ENCODE measurements at regions not wholly inside any gene's neighbourhood (a gene's known extent, or its start where the extent isn't known, plus 50 kb on each side); places are given as distances from the start of the nearest gene placed in this dataset.

DNA sequence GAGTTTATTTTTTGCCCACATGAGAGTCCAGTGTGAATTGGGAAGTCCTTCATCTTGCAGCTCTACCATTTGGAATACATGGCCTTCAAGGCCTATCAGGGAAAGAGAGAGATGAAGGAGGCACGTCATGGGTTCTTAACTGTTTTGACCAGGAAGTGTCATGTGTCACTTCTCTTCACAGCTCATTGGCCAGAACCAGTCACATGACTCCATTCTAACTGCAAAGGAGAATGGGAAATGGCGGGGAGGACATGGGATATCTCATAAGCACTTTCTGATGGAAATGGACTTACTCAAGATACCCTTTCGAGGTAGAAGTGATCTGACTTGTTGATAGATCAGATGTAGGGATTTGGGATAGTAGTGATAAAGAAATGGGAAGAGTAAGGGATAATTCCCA, 57.9 kb upstream of the CES5A start:
- H3K27ac ChIP-seq = no peak overlapping the region
- H3K4me1 ChIP-seq = no peaks in the 10 kb centered on the region
- no peak for ATAC-seq (ENCODE audit: low FRiP score in 2 of 2)
- TF ChIP-seq POLR2AphosphoS5 (IDR thresholded peaks at IDR 0.05) = no peak
- no peak for TF ChIP-seq POLR2A (IDR thresholded peaks at IDR 0.05)
- TF ChIP-seq, protein P1, sequence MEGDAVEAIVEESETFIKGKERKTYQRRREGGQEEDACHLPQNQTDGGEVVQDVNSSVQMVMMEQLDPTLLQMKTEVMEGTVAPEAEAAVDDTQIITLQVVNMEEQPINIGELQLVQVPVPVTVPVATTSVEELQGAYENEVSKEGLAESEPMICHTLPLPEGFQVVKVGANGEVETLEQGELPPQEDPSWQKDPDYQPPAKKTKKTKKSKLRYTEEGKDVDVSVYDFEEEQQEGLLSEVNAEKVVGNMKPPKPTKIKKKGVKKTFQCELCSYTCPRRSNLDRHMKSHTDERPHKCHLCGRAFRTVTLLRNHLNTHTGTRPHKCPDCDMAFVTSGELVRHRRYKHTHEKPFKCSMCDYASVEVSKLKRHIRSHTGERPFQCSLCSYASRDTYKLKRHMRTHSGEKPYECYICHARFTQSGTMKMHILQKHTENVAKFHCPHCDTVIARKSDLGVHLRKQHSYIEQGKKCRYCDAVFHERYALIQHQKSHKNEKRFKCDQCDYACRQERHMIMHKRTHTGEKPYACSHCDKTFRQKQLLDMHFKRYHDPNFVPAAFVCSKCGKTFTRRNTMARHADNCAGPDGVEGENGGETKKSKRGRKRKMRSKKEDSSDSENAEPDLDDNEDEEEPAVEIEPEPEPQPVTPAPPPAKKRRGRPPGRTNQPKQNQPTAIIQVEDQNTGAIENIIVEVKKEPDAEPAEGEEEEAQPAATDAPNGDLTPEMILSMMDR (IDR thresholded peaks at IDR 0.05) = no peak
- TF ChIP-seq EP300 (IDR thresholded peaks at IDR 0.05) = no peak
- H3K27me3 ChIP-seq = no peaks in the 10 kb centered on the region
- no peaks in the 10 kb centered on the region for H3K9me3 ChIP-seq
- no peaks in the 10 kb centered on the region for H3K36me3 ChIP-seq
- no peak overlapping the region for H3K4me3 ChIP-seq
- no peak for DNase-seq
- 77 to 82% methylated on average over 3 of the region's 3 CpGs for WGBS, 2 donors

DNA sequence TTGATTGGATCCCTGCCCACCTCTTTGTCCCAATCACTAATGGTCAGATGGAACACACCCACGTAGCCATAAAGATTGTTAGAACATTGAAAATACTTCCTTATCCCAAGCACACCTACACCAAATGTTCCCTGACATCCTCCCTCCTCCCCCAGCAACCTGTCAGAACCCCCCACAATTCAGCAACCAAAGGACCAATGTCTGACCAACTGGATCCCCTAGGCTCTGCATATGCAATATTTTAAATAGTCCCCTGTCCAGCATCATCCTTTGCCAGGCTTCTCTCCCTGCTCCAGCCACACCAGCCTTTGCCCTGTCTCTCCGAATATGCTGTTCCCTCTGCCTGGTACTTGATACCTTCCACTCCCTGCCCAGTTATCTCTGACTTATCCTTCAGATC, 54.9 kb upstream of the CES5A start:
- no peaks in the 10 kb centered on the region for H3K27me3 ChIP-seq
- H3K4me3 ChIP-seq = no peak overlapping the region
- no peaks in the 10 kb centered on the region for H3K4me1 ChIP-seq
- no peaks in the 10 kb centered on the region for H3K9me3 ChIP-seq
- DNase-seq (no peak), ATAC-seq (ENCODE audit: low FRiP score in 2 of 2) (no peak)
- H3K36me3 ChIP-seq = no peaks in the 10 kb centered on the region
- H3K27ac ChIP-seq = no peak overlapping the region
- TF ChIP-seq POLR2A (IDR thresholded peaks at IDR 0.05) (no peak), EP300 (IDR thresholded peaks at IDR 0.05) (no peak), POLR2AphosphoS5 (IDR thresholded peaks at IDR 0.05) (no peak)
- TF ChIP-seq, protein P1 (IDR thresholded peaks at IDR 0.05) = no peak
- WGBS, 2 donors = 66 to 86% methylated on average over 2 of the region's 2 CpGs

DNA sequence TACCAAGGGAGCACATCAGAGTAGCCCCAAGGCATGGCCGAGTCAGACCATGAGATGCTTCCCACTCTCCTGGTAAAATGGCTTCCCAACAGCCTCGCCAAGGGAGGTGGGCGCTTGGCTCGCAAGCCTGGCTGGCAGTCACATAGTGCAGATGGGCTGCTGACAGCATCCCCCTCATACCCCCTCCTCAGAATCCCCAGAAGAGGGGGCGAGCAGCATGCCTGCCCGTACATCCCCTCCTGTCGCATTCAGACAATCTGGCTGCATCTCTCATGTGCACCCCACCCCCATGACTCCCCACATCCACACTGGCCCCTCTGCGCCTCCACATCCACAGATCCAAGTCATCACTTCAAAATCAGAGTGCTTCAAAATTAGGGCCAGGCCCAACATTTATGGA, 54.0 kb upstream of the CES5A start:
- Histone ChIP-seq H3K27ac (no peak overlapping the region), H3K36me3 (no peaks in the 10 kb centered on the region), H3K9me3 (no peaks in the 10 kb centered on the region), H3K4me3 (no peak overlapping the region), H3K4me1 (no peaks in the 10 kb centered on the region), H3K27me3 (no peaks in the 10 kb centered on the region)
- ATAC-seq (ENCODE audit: low FRiP score in 2 of 2) = peak in 1 of 2 donors; percentile 57
- DNase-seq = peak in 1 of 2 donors; percentile 30
- 93% methylated on average over 5 to 8 of the region's 8 CpGs for WGBS, 2 donors
- TF ChIP-seq, protein P1 (IDR thresholded peaks at IDR 0.05) = no peak
- TF ChIP-seq POLR2A (IDR thresholded peaks at IDR 0.05) (no peak), EP300 (IDR thresholded peaks at IDR 0.05) (no peak), POLR2AphosphoS5 (IDR thresholded peaks at IDR 0.05) (no peak)

DNA sequence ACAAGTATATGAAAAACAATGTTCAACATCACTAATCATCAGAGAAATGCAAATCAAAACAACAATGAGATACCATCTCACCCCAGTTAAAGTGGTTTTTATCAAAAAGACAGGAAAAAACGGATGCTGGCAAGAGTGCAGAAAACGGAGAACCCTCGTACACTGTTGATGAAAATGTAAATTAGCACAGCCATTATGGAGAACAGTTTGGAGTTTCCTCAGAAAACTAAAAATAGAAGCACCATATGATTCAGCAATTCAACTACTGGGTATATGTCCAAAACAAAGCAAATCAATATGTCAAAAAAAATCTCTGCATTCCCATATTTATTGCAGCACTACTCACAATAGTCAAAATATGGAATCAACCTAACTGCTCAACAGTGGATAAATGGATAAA, 50.1 kb upstream of the CES5A start:
- DNase-seq (no peak), ATAC-seq (ENCODE audit: low FRiP score in 2 of 2) (no peak)
- Histone ChIP-seq H3K4me3 (no peak overlapping the region), H3K27me3 (no peaks in the 10 kb centered on the region), H3K27ac (no peak overlapping the region), H3K36me3 (no peaks in the 10 kb centered on the region), H3K4me1 (no peaks in the 10 kb centered on the region), H3K9me3 (no peaks in the 10 kb centered on the region)
- 34 to 50% methylated on average over 3 of the region's 3 CpGs for WGBS, 2 donors
- TF ChIP-seq EP300 (IDR thresholded peaks at IDR 0.05) = no peak
- TF ChIP-seq POLR2AphosphoS5 (IDR thresholded peaks at IDR 0.05) = no peak
- TF ChIP-seq, protein P1 (IDR thresholded peaks at IDR 0.05) = no peak
- TF ChIP-seq POLR2A (IDR thresholded peaks at IDR 0.05) = no peak
